ENCODE measurements at regions not wholly inside any gene's neighbourhood (a gene's known extent, or its start where the extent isn't known, plus 50 kb on each side); places are given as distances from the start of the nearest gene placed in this dataset.

DNA sequence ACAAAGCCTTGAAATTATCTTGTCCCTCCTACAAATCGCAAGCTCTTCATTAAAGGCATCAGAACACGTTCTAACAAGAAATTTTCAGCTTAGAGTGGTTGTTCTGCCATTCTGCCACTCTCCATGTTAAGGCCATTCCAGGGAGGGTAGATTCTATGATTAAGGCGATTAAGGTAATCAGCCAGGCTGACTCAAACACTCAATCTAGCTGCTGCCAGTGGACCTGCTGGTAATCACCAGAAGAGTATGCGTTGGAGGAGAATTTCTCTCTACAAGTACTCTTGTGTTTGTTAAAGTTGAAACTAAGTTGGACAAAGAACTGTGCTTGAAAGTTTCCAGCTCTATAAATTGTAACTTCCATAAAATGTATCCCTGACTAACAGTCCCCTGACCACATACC is 149.2 kb upstream of the COL1A2 start:
- Histone ChIP-seq H2AFZ (ENCODE audit: low read depth, low read length) (no peak overlapping the region), H3K9me3 (ENCODE audit: insufficient read depth, low read length) (no peaks in the 10 kb centered on the region), H4K20me1 (ENCODE audit: insufficient read depth, low read length) (no peaks in the 10 kb centered on the region), H3K27me3 (ENCODE audit: low read depth, low read length) (no peaks in the 10 kb centered on the region), H3K4me2 (ENCODE audit: low read length) (no peak overlapping the region), H3K79me2 (ENCODE audit: low read length) (no peaks in the 10 kb centered on the region), H3K9ac (ENCODE audit: low read length) (no peak overlapping the region), H3K36me3 (replicated peaks; ENCODE audit: low read depth, low read length) (no peaks in the 10 kb centered on the region), H3K4me1 (ENCODE audit: low read length) (peaks cover 9% of the 10 kb centered on the region), H3K27ac (ENCODE audit: low read length) (no peak overlapping the region), H3K4me3 (ENCODE audit: low read length) (no peak overlapping the region)
- TF ChIP-seq, protein P1, sequence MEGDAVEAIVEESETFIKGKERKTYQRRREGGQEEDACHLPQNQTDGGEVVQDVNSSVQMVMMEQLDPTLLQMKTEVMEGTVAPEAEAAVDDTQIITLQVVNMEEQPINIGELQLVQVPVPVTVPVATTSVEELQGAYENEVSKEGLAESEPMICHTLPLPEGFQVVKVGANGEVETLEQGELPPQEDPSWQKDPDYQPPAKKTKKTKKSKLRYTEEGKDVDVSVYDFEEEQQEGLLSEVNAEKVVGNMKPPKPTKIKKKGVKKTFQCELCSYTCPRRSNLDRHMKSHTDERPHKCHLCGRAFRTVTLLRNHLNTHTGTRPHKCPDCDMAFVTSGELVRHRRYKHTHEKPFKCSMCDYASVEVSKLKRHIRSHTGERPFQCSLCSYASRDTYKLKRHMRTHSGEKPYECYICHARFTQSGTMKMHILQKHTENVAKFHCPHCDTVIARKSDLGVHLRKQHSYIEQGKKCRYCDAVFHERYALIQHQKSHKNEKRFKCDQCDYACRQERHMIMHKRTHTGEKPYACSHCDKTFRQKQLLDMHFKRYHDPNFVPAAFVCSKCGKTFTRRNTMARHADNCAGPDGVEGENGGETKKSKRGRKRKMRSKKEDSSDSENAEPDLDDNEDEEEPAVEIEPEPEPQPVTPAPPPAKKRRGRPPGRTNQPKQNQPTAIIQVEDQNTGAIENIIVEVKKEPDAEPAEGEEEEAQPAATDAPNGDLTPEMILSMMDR (IDR thresholded peaks at IDR 0.05; ENCODE audit: low read depth, low read length) = no peak
- no peak for TF ChIP-seq EZH2phosphoT487 (IDR thresholded peaks at IDR 0.05; ENCODE audit: low read depth)

DNA sequence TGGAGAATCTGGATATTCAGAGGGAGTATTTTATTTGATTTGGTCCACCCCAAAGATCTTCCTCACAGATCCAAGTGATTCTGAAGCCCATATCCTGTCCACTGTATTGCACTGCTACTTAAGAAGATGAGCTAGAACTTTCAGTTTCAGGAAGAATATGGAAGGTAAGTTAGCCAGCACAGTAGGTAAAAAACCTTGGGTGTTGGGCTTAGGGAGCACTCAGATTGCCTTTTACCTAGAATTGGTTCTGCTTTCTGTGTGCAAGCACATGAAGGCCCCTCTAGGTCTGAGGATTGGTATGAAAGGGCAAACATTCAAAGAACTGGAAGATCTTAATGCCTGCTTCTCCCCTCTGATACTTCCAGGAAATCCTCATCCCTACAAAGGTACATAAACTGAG is 146.7 kb upstream of the COL1A2 start:
- Histone ChIP-seq H3K9me3 (ENCODE audit: insufficient read depth, low read length) (no peaks in the 10 kb centered on the region), H3K27me3 (ENCODE audit: low read depth, low read length) (no peaks in the 10 kb centered on the region), H2AFZ (ENCODE audit: low read depth, low read length) (no peak overlapping the region), H3K36me3 (replicated peaks; ENCODE audit: low read depth, low read length) (no peaks in the 10 kb centered on the region), H4K20me1 (ENCODE audit: insufficient read depth, low read length) (no peaks in the 10 kb centered on the region), H3K79me2 (ENCODE audit: low read length) (no peaks in the 10 kb centered on the region), H3K4me1 (ENCODE audit: low read length) (peaks cover 12% of the 10 kb centered on the region), H3K4me3 (ENCODE audit: low read length) (no peak overlapping the region), H3K4me2 (ENCODE audit: low read length) (peak overlapping the region; percentile 26), H3K27ac (ENCODE audit: low read length) (no peak overlapping the region), H3K9ac (ENCODE audit: low read length) (no peak overlapping the region)
- no peak for TF ChIP-seq EZH2phosphoT487 (IDR thresholded peaks at IDR 0.05; ENCODE audit: low read depth)
- TF ChIP-seq, protein P1 (IDR thresholded peaks at IDR 0.05; ENCODE audit: low read depth, low read length) = no peak

DNA sequence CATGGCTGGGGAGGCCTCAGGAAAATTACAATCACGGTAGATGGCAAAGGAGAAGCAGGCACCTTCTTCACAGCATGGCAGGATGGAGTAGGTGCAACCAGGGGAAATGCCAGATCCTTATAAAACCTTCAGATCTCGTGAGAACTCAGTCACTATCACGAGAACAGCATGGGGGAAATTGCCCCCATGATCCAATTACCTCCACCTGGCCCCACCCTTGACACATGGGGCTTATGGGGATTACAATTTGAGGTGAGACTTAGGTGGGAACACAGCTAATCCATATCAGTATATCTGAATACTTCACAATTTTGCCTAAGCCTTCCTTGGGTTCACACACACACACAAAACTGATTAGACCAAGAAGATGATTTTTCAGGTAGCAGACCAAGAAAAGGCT is 145.1 kb upstream of the COL1A2 start:
- no peaks in the 10 kb centered on the region for H3K9me3 ChIP-seq (ENCODE audit: insufficient read depth, low read length)
- TF ChIP-seq, protein P1 (IDR thresholded peaks at IDR 0.05; ENCODE audit: low read depth, low read length) = no peak
- TF ChIP-seq EZH2phosphoT487 (IDR thresholded peaks at IDR 0.05; ENCODE audit: low read depth) = no peak
- no peaks in the 10 kb centered on the region for H4K20me1 ChIP-seq (ENCODE audit: insufficient read depth, low read length)

DNA sequence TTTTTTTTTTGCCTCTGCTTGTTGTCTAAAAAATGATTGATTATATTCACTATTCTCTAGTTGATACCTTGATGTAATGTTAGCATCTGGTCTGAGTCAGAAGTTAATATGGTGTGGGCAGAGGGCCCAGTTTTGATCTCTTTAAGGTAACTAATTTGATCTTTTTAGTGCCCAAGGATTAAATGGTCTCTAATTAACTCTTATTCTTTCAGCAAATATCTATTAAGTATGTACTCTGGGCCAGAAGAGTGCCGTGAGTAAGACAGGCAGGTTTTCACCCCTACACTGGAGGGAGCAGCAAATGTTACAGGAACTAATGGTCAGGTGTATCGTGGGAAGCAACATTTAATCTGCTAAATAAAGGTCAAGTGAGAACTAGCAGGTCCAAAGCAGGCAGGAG is 144.6 kb upstream of the COL1A2 start:
- Histone ChIP-seq H2AFZ (ENCODE audit: low read depth, low read length) (no peak overlapping the region), H3K4me2 (ENCODE audit: low read length) (no peak overlapping the region), H3K9ac (ENCODE audit: low read length) (no peak overlapping the region), H3K9me3 (ENCODE audit: insufficient read depth, low read length) (no peaks in the 10 kb centered on the region), H3K4me1 (ENCODE audit: low read length) (peaks cover 33% of the 10 kb centered on the region), H3K79me2 (ENCODE audit: low read length) (no peaks in the 10 kb centered on the region), H3K36me3 (replicated peaks; ENCODE audit: low read depth, low read length) (no peaks in the 10 kb centered on the region), H3K27ac (ENCODE audit: low read length) (no peak overlapping the region), H3K27me3 (ENCODE audit: low read depth, low read length) (no peaks in the 10 kb centered on the region), H3K4me3 (ENCODE audit: low read length) (no peak overlapping the region), H4K20me1 (ENCODE audit: insufficient read depth, low read length) (no peaks in the 10 kb centered on the region)
- no peak for TF ChIP-seq EZH2phosphoT487 (IDR thresholded peaks at IDR 0.05; ENCODE audit: low read depth)
- TF ChIP-seq, protein P1 (IDR thresholded peaks at IDR 0.05; ENCODE audit: low read depth, low read length) = no peak

More for the DNA sequence above, 145.1 kb upstream of the COL1A2 start:
- H3K27ac ChIP-seq (ENCODE audit: low read length) = no peak overlapping the region
- H3K4me2 ChIP-seq (ENCODE audit: low read length) = no peak overlapping the region
- peaks cover 28% of the 10 kb centered on the region for H3K4me1 ChIP-seq (ENCODE audit: low read length)
- H3K36me3 ChIP-seq (replicated peaks; ENCODE audit: low read depth, low read length) = no peaks in the 10 kb centered on the region
- no peak overlapping the region for H3K4me3 ChIP-seq (ENCODE audit: low read length)
- no peaks in the 10 kb centered on the region for H3K79me2 ChIP-seq (ENCODE audit: low read length)
- no peak overlapping the region for H3K9ac ChIP-seq (ENCODE audit: low read length)
- no peak overlapping the region for H2AFZ ChIP-seq (ENCODE audit: low read depth, low read length)
- no peaks in the 10 kb centered on the region for H3K27me3 ChIP-seq (ENCODE audit: low read depth, low read length)

Measured in OCI-LY3 (cell line).